ENCODE measurements at regions not wholly inside any gene's neighbourhood (a gene's known extent, or its start where the extent isn't known, plus 50 kb on each side); places are given as distances from the start of the nearest gene placed in this dataset.

GRCh38 chr6:143575901-143576426 lies 64.4 kb upstream of the FUCA2 start:
- Histone ChIP-seq H3K27ac (ENCODE audit: poor library complexity, severe bottlenecking) (no peak overlapping the region), H3K27me3 (ENCODE audit: insufficient read depth, poor library complexity, severe bottlenecking) (no peaks in the 10 kb centered on the region), H3K4me1 (ENCODE audit: insufficient read depth, poor library complexity, severe bottlenecking) (peaks cover 3% of the 10 kb centered on the region), H3K36me3 (ENCODE audit: low read depth) (no peaks in the 10 kb centered on the region), H3K9me3 (ENCODE audit: severe bottlenecking) (no peaks in the 10 kb centered on the region), H3K4me3 (ENCODE audit: severe bottlenecking) (no peak overlapping the region)
- DNase-seq (ENCODE audit: low spot score) (no peak), ATAC-seq (ENCODE audit: low read depth) (no peak)
- TF ChIP-seq CTCF (IDR thresholded peaks at IDR 0.05; ENCODE audit: poor library complexity, severe bottlenecking): no peak

GRCh38 chr6:143575440-143575839 lies 63.9 kb upstream of the FUCA2 start:
- TF ChIP-seq CTCF (IDR thresholded peaks at IDR 0.05; ENCODE audit: poor library complexity, severe bottlenecking): peak; percentile 96
- H3K4me3 ChIP-seq (ENCODE audit: severe bottlenecking): no peak overlapping the region
- no peak for DNase-seq (ENCODE audit: low spot score)
- peak; percentile 84 for ATAC-seq (ENCODE audit: low read depth)
- no peak overlapping the region for H3K27ac ChIP-seq (ENCODE audit: poor library complexity, severe bottlenecking)
- H3K27me3 ChIP-seq (ENCODE audit: insufficient read depth, poor library complexity, severe bottlenecking): no peaks in the 10 kb centered on the region
- no peaks in the 10 kb centered on the region for H3K36me3 ChIP-seq (ENCODE audit: low read depth)
- no peaks in the 10 kb centered on the region for H3K9me3 ChIP-seq (ENCODE audit: severe bottlenecking)
- peaks cover 3% of the 10 kb centered on the region for H3K4me1 ChIP-seq (ENCODE audit: insufficient read depth, poor library complexity, severe bottlenecking)

GRCh38 chr6:143570147-143570853 lies 58.8 kb upstream of the FUCA2 start:
- TF ChIP-seq CTCF (IDR thresholded peaks at IDR 0.05; ENCODE audit: poor library complexity, severe bottlenecking): no peak
- Histone ChIP-seq H3K9me3 (ENCODE audit: severe bottlenecking) (peaks cover 2% of the 10 kb centered on the region), H3K27ac (ENCODE audit: poor library complexity, severe bottlenecking) (no peak overlapping the region), H3K36me3 (ENCODE audit: low read depth) (no peaks in the 10 kb centered on the region), H3K27me3 (ENCODE audit: insufficient read depth, poor library complexity, severe bottlenecking) (no peaks in the 10 kb centered on the region), H3K4me3 (ENCODE audit: severe bottlenecking) (no peak overlapping the region), H3K4me1 (ENCODE audit: insufficient read depth, poor library complexity, severe bottlenecking) (peaks cover 3% of the 10 kb centered on the region)
- ATAC-seq (ENCODE audit: low read depth): no peak
- DNase-seq (ENCODE audit: low spot score): no peak

- no peaks in the 10 kb centered on the region for H3K36me3 ChIP-seq (ENCODE audit: low read depth)
- no peak overlapping the region for H3K27ac ChIP-seq (ENCODE audit: poor library complexity, severe bottlenecking)
- peaks cover 2% of the 10 kb centered on the region for H3K9me3 ChIP-seq (ENCODE audit: severe bottlenecking)
- DNase-seq (ENCODE audit: low spot score) (no peak), ATAC-seq (ENCODE audit: low read depth) (no peak)
- TF ChIP-seq CTCF (IDR thresholded peaks at IDR 0.05; ENCODE audit: poor library complexity, severe bottlenecking): no peak
- H3K4me1 ChIP-seq (ENCODE audit: insufficient read depth, poor library complexity, severe bottlenecking): no peaks in the 10 kb centered on the region
- no peaks in the 10 kb centered on the region for H3K27me3 ChIP-seq (ENCODE audit: insufficient read depth, poor library complexity, severe bottlenecking)
- H3K4me3 ChIP-seq (ENCODE audit: severe bottlenecking): no peak overlapping the region
Measured at GRCh38 chr6:143569040-143569439, 57.5 kb upstream of the FUCA2 start.

- peaks cover under 1% of the 10 kb centered on the region for H3K9me3 ChIP-seq (ENCODE audit: severe bottlenecking)
- H3K4me1 ChIP-seq (ENCODE audit: insufficient read depth, poor library complexity, severe bottlenecking): no peaks in the 10 kb centered on the region
- no peak for DNase-seq (ENCODE audit: low spot score)
- no peak overlapping the region for H3K4me3 ChIP-seq (ENCODE audit: severe bottlenecking)
- H3K36me3 ChIP-seq (ENCODE audit: low read depth): no peaks in the 10 kb centered on the region
- no peaks in the 10 kb centered on the region for H3K27me3 ChIP-seq (ENCODE audit: insufficient read depth, poor library complexity, severe bottlenecking)
- TF ChIP-seq CTCF (IDR thresholded peaks at IDR 0.05; ENCODE audit: poor library complexity, severe bottlenecking): no peak
- ATAC-seq (ENCODE audit: low read depth): no peak
- H3K27ac ChIP-seq (ENCODE audit: poor library complexity, severe bottlenecking): no peak overlapping the region
Measured at GRCh38 chr6:143564484-143565017, 53.0 kb upstream of the FUCA2 start.
